Esophagus muscularis mucosa (tissue), 3 donors: ENCODE measurements at regions not wholly inside any gene's neighbourhood (a gene's known extent, or its start where the extent isn't known, plus 50 kb on each side); places are given as distances from the start of the nearest gene placed in this dataset.

Experiments used
- POLR2A ChIP-seq: fragments of 450-650 bp; IDR thresholded peaks from one replicate; pipeline ENCODE4 v1.6.1; 2017; ENCODE audit warnings: antibody characterized with exemption, moderate library complexity, mild to moderate bottlenecking, low read depth
- POLR2AphosphoS5 ChIP-seq, 2 donors: sonication (generic); formaldehyde crosslinking; IDR thresholded peaks; one replicate each; pipeline ENCODE4 v1.6.1; 2017; ENCODE audit warnings: antibody characterized with exemption in 2 of 2
- TF ChIP-seq, protein P1 (sequence below), 3 experiments: fragments of 200-600 bp in 2 of 3; fragments of 450-650 bp in 1 of 3; sonication (generic) in 2 of 3; IDR thresholded peaks; one replicate each; pipeline ENCODE4 v1.5.1; 2017 to 2019; ENCODE audit warnings: antibody characterized with exemption in 3 of 3, mild to moderate bottlenecking in 2 of 3, moderate library complexity in 1 of 3

DNA sequence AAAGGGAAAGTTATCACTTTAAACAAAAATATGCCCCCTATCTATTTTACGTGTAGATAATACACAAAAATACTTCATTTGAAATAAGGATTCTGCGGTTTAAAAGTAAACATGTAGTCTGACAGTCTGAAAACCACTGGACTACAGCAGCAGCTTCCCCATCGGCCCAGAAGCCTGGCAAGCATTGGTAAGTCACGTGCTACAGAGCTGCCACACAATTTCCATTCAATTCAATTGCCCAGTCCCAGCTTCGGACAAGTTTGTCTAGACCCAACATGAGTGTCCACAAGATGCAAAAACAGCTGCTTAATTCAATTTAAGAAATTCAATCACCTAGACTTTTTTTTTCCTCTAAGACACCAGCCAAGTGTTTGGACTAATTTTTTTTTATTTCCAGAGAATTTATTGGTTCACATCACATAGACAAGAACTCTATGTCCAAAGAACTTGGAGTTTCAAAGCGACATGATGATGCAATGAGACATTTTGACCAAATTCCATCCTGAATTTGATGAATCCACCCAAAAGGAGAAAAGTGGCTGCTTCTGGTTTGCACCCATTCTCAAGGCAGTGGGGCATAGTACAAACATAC, 458.9 kb downstream of the COG6 start:
- TF ChIP-seq, protein P1, sequence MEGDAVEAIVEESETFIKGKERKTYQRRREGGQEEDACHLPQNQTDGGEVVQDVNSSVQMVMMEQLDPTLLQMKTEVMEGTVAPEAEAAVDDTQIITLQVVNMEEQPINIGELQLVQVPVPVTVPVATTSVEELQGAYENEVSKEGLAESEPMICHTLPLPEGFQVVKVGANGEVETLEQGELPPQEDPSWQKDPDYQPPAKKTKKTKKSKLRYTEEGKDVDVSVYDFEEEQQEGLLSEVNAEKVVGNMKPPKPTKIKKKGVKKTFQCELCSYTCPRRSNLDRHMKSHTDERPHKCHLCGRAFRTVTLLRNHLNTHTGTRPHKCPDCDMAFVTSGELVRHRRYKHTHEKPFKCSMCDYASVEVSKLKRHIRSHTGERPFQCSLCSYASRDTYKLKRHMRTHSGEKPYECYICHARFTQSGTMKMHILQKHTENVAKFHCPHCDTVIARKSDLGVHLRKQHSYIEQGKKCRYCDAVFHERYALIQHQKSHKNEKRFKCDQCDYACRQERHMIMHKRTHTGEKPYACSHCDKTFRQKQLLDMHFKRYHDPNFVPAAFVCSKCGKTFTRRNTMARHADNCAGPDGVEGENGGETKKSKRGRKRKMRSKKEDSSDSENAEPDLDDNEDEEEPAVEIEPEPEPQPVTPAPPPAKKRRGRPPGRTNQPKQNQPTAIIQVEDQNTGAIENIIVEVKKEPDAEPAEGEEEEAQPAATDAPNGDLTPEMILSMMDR (IDR thresholded peaks at IDR 0.05), result no peak
- TF ChIP-seq POLR2A (no peak), POLR2AphosphoS5 (IDR thresholded peaks at IDR 0.05) (peak in 1 of 2 donors; percentile 23)
